HepG2 (cell line): ENCODE measurements at regions not wholly inside any gene's neighbourhood (a gene's known extent, or its start where the extent isn't known, plus 50 kb on each side); places are given as distances from the start of the nearest gene placed in this dataset.
A peak's percentile ranks its signal among the peaks of the same experiment; 100 is the strongest.

Experiments used
- ATAC-seq: fragments of 200-7000 bp; cut with Tn5 transposase; 3 replicates; pipeline ENCODE4 v1.9.1; 2020; ENCODE audit warnings: mild to moderate bottlenecking, moderate library complexity
- BruUV-seq: library from RNA; stranded (reverse); fragments of 400-500 nt; replicated peaks from 2 replicates; lab custom pipeline; 2021; lab: Mats Ljungman, UMichigan
- CTCF ChIA-PET: fragments of 300-600 bp; formaldehyde crosslinking; extraction: SDS; loops from one replicate; lab custom pipeline; 2021; ENCODE audit warnings: low total read pairs, inconsistent platforms, low intra/inter-chr PET ratio; lab: Yijun Ruan, JAX
- POLR2A ChIA-PET: fragments of 350-600 bp; sonication (Branson Sonifier 250); formaldehyde crosslinking; loops from one replicate; lab custom pipeline; 2020; ENCODE audit warnings: antibody characterized with exemption, inconsistent platforms; lab: Yijun Ruan, JAX
- DNase-seq: peaks from one replicate; pipeline ENCODE4 v3.0.0-alpha.2; 2015; ENCODE audit warnings: low spot score
- FAIRE-seq: peaks from 3 replicates; lab custom pipeline; 2011; peaks lifted over from hg19 to GRCh38; lab: Jason Lieb, UNC
- H2AFZ ChIP-seq: one replicate; pipeline ENCODE4 v1.6.1; 2011; ENCODE audit warnings: low read length, inconsistent platforms
- H3K27ac ChIP-seq: fragments of 300-600 bp; 3 replicates; pipeline ENCODE4 v1.8.0; 2011; ENCODE audit warnings: mixed run types, mild to moderate bottlenecking, mixed read lengths, low read length, inconsistent platforms; ENCODE audit not compliant: insufficient read depth; ENCODE audit errors: extremely low read length
- H3K27me3 ChIP-seq, 2 experiments: fragments of 200-600 bp in 1 of 2; 2 replicates in 1 of 2; 3 replicates in 1 of 2; pipeline versions ENCODE4 v1.6.0 to v1.8.0; 2011; ENCODE audit warnings: low read length in 2 of 2, mild to moderate bottlenecking in 2 of 2, moderate library complexity in 2 of 2, inconsistent platforms in 1 of 2; ENCODE audit not compliant: insufficient read depth in 2 of 2, control insufficient read depth in 1 of 2
- H3K36me3 ChIP-seq, 2 experiments: fragments of 200-600 bp in 1 of 2; replicated peaks in 1 of 2; 2 replicates in 1 of 2; 3 replicates in 1 of 2; pipeline versions ENCODE4 v1.5.1 to v1.8.0; 2011; ENCODE audit warnings: low read length in 2 of 2, inconsistent platforms in 1 of 2; ENCODE audit not compliant: insufficient read depth in 2 of 2, control insufficient read depth in 1 of 2
- H3K4me1 ChIP-seq: 2 replicates; pipeline ENCODE4 v1.5.1; 2012; ENCODE audit warnings: low read length, inconsistent platforms; ENCODE audit not compliant: insufficient read depth
- H3K4me2 ChIP-seq: 2 replicates; pipeline ENCODE4 v1.6.0; 2011; ENCODE audit warnings: low read depth, low read length, inconsistent platforms
- H3K4me3 ChIP-seq, 3 experiments: fragments of 200-600 bp in 1 of 3; sonication (generic), shearing (Covaris generic) in 1 of 3; replicated peaks in 1 of 3; 2 replicates each; pipeline ENCODE4 v1.5.1; 2011 to 2016; ENCODE audit warnings: low read length in 3 of 3, inconsistent platforms in 2 of 3, low read depth in 2 of 3, mild to moderate bottlenecking in 2 of 3, control low read depth in 1 of 3, mixed read lengths in 1 of 3; ENCODE audit not compliant: insufficient read depth in 1 of 3
- H3K79me2 ChIP-seq: one replicate; pipeline ENCODE4 v1.6.1; 2011; ENCODE audit warnings: low read length, inconsistent platforms; ENCODE audit not compliant: insufficient read depth
- H3K9ac ChIP-seq: 2 replicates; pipeline ENCODE4 v1.6.0; 2011; ENCODE audit warnings: mild to moderate bottlenecking, low read depth, low read length, inconsistent platforms; ENCODE audit not compliant: insufficient read depth
- H3K9me3 ChIP-seq: 2 replicates; pipeline ENCODE4 v1.5.1; 2012; ENCODE audit warnings: mild to moderate bottlenecking, low read length
- H4K20me1 ChIP-seq: 2 replicates; pipeline ENCODE4 v1.6.0; 2011; ENCODE audit warnings: inconsistent platforms, mild to moderate bottlenecking, low read length, moderate library complexity; ENCODE audit not compliant: insufficient read depth
- GABPB1 ChIP-seq: IDR thresholded peaks from 2 replicates; pipeline ENCODE4 v1.6.1; 2016; ENCODE audit warnings: mild to moderate bottlenecking, missing genetic modification reagents, moderate library complexity, missing compliant biosample characterization
- GATA4 ChIP-seq: sonication (generic); IDR thresholded peaks from 2 replicates; pipeline ENCODE4 v1.6.1; 2016; ENCODE audit warnings: antibody characterized with exemption, low read depth, borderline replicate concordance
- TP53 ChIP-seq: sonication (generic); formaldehyde crosslinking; conservative IDR thresholded peaks from 2 replicates; pipeline ENCODE4 v1.4.0; 2020; ENCODE audit warnings: missing genetic modification reagents
- ZSCAN31 ChIP-seq: sonication (generic); formaldehyde crosslinking; IDR thresholded peaks from 2 replicates; pipeline ENCODE4 v1.5.0; 2020; ENCODE audit warnings: low read depth, mild to moderate bottlenecking, missing genetic modification reagents
- WGBS: methylation state at CpG from one replicate; pipeline ENCODE4 v1.1.6; 2017; ENCODE audit warnings: low lambda C conversion rate; 5-methylcytosine and 5-hydroxymethylcytosine counted together
- in situ Hi-C: cut with HindIII; loops from 2 replicates; pipeline ENCODE4 v1.10.0; 2017; ENCODE audit warnings: low pct_unique_long_range_greater_than_20kb; ENCODE audit not compliant: extremely low pct_ligation_motif_present
- intact Hi-C: fragments of 100-400 bp; cut with micrococcal nuclease; formaldehyde crosslinking; loops from one replicate; pipeline ENCODE4 v1.10.0; 2022; ENCODE audit not compliant: unreplicated experiment
- TF ChIP-seq, protein P1 (sequence below): sonication (generic); formaldehyde crosslinking; IDR thresholded peaks from 2 replicates; pipeline ENCODE4 v1.4.0; 2020; ENCODE audit warnings: mild to moderate bottlenecking, missing genetic modification reagents, borderline replicate concordance
- TF ChIP-seq, protein P2 (sequence below): sonication (generic); formaldehyde crosslinking; IDR thresholded peaks from 2 replicates; pipeline ENCODE4 v1.5.1; 2020; ENCODE audit warnings: mild to moderate bottlenecking, moderate library complexity, missing genetic modification reagents
- TF ChIP-seq, protein P3 (sequence below): sonication (generic); formaldehyde crosslinking; IDR thresholded peaks from 2 replicates; pipeline ENCODE4 v1.5.1; 2020; ENCODE audit warnings: missing genetic modification reagents, mild to moderate bottlenecking, borderline replicate concordance

DNA sequence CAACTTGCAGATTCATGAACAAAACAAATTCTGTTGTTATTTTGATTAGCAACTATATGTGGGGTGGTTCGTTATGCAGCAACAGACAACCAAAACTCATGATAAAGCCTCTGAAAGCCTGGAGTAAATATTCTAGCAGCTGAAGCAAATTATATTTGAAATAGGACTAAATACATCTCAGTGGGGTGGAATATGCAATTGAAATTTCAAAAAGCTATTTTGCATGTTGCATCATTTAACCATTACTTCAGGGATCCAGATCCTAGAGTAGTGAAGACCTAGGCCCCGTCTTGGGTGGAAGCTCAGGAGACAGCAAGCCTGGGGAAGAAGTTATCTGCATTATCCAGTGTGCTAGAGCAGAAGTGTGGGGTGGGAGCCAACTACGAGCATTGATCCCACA, 114.7 kb downstream of the PPM1A start (continued):
- TF ChIP-seq, protein P1, sequence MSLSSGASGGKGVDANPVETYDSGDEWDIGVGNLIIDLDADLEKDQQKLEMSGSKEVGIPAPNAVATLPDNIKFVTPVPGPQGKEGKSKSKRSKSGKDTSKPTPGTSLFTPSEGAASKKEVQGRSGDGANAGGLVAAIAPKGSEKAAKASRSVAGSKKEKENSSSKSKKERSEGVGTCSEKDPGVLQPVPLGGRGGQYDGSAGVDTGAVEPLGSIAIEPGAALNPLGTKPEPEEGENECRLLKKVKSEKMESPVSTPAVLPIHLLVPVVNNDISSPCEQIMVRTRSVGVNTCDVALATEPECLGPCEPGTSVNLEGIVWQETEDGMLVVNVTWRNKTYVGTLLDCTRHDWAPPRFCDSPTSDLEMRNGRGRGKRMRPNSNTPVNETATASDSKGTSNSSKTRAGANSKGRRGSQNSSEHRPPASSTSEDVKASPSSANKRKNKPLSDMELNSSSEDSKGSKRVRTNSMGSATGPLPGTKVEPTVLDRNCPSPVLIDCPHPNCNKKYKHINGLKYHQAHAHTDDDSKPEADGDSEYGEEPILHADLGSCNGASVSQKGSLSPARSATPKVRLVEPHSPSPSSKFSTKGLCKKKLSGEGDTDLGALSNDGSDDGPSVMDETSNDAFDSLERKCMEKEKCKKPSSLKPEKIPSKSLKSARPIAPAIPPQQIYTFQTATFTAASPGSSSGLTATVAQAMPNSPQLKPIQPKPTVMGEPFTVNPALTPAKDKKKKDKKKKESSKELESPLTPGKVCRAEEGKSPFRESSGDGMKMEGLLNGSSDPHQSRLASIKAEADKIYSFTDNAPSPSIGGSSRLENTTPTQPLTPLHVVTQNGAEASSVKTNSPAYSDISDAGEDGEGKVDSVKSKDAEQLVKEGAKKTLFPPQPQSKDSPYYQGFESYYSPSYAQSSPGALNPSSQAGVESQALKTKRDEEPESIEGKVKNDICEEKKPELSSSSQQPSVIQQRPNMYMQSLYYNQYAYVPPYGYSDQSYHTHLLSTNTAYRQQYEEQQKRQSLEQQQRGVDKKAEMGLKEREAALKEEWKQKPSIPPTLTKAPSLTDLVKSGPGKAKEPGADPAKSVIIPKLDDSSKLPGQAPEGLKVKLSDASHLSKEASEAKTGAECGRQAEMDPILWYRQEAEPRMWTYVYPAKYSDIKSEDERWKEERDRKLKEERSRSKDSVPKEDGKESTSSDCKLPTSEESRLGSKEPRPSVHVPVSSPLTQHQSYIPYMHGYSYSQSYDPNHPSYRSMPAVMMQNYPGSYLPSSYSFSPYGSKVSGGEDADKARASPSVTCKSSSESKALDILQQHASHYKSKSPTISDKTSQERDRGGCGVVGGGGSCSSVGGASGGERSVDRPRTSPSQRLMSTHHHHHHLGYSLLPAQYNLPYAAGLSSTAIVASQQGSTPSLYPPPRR: no peak
- TF ChIP-seq GATA4: no peak

DNA sequence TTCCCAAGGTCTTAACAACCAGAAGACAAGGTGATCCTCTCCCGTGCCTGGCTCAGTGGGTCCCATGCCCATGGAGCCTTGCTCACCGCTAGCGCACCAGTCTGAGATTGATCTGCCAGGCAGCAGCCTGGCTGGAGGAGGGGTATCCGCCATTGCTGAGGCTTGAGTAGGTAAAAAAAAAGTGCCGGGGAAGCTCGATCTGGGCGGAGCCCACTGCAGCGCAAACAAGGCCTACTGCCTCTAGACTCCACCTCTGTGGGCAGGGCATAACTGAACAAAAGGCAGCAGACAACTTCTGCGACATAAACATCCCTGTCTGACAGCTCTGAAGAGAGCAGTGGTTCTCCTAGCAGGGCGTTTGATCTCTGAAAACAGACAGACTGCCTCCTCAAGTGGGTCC, 104.0 kb downstream of the C14orf39 start:
- FAIRE-seq (no peak), ATAC-seq (peak; percentile 63), DNase-seq (no peak)
- ChIA-PET CTCF (no interaction called here), POLR2A (no interaction called here)
- no peaks in the 10 kb centered on the region for H3K9me3 ChIP-seq
- H3K36me3 ChIP-seq: no peaks in the 10 kb centered on the region
- peak overlapping the region; percentile 59 for H3K4me2 ChIP-seq
- no TSS peak for BruUV-seq
- no peaks in the 10 kb centered on the region for H4K20me1 ChIP-seq
- H3K79me2 ChIP-seq: no peaks in the 10 kb centered on the region
- peak overlapping the region; percentile 42 for H2AFZ ChIP-seq
- no peak overlapping the region for H3K27ac ChIP-seq
- intact Hi-C loops (no loop called here), in situ Hi-C loops (no loop called here)
- WGBS: 0% methylated on average over 8 of the region's 10 CpGs
- peak overlapping the region in 1 of 3 experiments; percentile 25; a peak in 2 of 6 replicates for H3K4me3 ChIP-seq
- no peak overlapping the region for H3K9ac ChIP-seq
- H3K27me3 ChIP-seq: no peaks in the 10 kb centered on the region
- no peaks in the 10 kb centered on the region for H3K4me1 ChIP-seq
- no peak for TF ChIP-seq TP53
- 0 out of 2 replicates have a peak, but pooled peaks have one; percentile 19 for TF ChIP-seq GABPB1 (CRISPR knock-in tag)
- TF ChIP-seq, protein P2, sequence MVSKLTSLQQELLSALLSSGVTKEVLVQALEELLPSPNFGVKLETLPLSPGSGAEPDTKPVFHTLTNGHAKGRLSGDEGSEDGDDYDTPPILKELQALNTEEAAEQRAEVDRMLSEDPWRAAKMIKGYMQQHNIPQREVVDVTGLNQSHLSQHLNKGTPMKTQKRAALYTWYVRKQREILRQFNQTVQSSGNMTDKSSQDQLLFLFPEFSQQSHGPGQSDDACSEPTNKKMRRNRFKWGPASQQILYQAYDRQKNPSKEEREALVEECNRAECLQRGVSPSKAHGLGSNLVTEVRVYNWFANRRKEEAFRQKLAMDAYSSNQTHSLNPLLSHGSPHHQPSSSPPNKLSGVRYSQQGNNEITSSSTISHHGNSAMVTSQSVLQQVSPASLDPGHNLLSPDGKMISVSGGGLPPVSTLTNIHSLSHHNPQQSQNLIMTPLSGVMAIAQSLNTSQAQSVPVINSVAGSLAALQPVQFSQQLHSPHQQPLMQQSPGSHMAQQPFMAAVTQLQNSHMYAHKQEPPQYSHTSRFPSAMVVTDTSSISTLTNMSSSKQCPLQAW: no peak
- TF ChIP-seq, protein P3, sequence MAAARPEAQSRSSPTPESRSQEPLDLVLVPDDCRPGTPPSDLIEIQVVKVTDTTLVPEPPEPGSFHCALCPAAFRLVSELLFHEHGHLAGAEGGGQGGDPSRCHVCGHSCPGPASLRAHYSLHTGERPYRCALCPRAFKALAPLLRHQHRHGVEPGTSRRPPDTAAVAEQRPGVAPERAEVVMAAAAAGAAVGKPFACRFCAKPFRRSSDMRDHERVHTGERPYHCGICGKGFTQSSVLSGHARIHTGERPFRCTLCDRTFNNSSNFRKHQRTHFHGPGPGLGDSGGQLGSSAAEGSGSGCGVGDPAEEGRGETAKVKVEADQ (CRISPR knock-in tag): no peak
- no peak for TF ChIP-seq ZSCAN31 (CRISPR knock-in tag)
